HG02610 (cell line): ENCODE measurements at regions not wholly inside any gene's neighbourhood (a gene's known extent, or its start where the extent isn't known, plus 50 kb on each side); places are given as distances from the start of the nearest gene placed in this dataset.
"Not testable (repeated sequence)": the region's sequence is repeated elsewhere in the genome, so short reads cannot be mapped to it uniquely, and the experiment has no call there.

ENCODE experiments used
- ATAC-seq: cut with Tn5 transposase; IDR thresholded peaks from one replicate; pipeline ENCODE4 v1.9.1; 2021; ENCODE audit warnings: mild to moderate bottlenecking, moderate library complexity; ENCODE audit not compliant: unreplicated experiment

GRCh38 chr17:30589431-30589830 is 112.2 kb downstream of the GOSR1 start:
- no peak for ATAC-seq

DNA sequence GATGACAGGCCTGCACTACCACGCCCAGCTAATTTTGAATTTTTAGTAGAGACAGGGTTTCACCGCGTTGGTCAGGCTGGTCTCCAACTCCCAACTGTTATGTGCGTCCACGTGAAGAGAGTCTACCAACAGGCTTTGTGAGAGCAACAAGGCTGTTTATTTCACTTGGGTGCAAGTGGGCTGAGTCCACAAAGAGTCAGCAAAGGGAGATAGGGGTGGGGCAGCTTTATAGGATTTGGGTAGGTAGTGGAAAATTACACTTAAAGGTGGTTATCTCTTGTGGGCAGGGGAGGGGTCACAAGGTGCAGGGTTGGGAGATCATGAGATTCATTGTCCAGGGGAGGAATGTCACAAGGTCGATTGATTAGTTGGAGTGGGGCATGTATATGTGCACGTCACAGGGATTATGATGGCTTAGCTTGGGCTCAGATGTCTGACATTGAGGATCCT is 111.6 kb downstream of the GOSR1 start:
- no peak for ATAC-seq

DNA sequence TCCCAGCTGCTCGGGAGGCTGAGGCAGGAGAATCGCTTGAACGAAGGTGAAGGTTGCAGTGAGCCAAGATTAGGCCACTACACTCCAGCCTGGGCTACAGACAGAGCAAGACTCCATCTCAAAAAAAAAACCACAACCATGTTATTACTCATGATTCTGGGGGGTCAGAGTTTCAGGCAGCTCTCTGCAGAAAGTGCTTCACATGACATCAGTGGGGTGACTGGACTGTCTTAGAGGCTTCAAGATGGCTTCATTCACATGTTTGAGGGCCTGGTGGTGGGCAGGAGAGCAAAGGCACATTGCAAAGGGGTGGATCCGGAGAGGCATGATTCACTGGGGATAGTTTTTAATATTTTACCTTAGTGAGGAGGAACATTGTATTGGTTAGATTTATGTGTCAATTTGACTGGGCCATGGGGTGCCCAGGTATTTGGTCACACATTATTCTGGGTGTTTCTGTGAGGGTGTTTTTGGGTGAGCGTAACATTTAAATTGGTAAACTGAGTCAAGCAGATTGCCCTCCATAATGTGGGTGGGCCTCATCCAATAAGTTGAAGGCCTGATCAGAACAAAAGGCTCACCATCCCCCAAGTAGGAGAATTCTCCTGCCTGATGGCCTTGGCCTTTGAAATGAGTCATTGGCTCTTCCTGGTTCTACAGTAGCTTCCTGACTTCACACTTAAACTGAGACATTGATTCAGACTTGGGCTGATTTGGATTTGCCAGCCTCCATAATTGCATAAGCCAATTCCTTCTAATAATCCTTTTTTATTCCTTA is 109.8 kb downstream of the GOSR1 start:
- no peak for ATAC-seq

- no peak for ATAC-seq
Measured at GRCh38 chr17:30584810-30585209, 107.6 kb downstream of the GOSR1 start.

GRCh38 chr17:30580916-30581315 is 103.7 kb downstream of the GOSR1 start:
- ATAC-seq: no peak

DNA sequence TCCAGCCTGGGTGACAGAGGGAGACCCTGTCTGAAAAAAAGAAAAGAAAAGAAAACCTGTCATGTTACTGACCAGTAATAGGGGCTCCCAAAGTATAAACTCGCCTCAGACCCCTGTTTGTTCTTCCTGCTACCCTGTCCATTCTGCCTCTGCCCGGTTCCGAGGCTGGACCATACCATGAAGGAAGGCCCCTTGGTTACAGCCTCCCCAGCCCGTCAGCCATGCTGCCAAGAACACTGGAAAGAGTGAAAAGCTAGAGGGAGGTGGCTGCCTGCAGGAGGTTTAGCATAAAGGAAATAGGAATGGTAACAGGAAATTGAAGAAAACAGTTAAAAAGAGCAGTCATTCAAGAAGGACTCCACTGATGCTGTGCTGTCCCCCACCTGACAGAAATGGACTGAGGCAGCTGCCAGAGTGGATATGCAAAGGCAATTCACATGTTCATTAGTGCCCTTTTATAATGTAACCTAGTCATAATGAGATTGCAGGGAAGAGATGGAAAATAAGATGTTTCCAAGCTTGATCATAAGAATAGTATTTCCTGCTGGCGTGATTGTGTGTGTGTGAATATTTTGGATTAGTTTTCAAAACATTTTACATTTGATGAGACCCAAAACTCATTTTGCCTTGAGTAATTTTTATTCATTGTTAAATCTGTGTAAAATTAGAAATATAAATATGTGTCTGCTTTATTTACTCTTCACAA is 102.6 kb downstream of the GOSR1 start:
- no peak for ATAC-seq

- not testable (repeated sequence) for ATAC-seq
Measured at GRCh38 chr17:30578015-30578717, 101.0 kb downstream of the GOSR1 start.
